ENCODE measurements at regions not wholly inside any gene's neighbourhood (a gene's known extent, or its start where the extent isn't known, plus 50 kb on each side); places are given as distances from the start of the nearest gene placed in this dataset.

- peak; percentile 90 to 95 for TF ChIP-seq EP300 (IDR thresholded peaks at IDR 0.05; ENCODE audit: low read depth in 2 of 2, low read length in 2 of 2)
- TF ChIP-seq EP300 (CRISPR knock-in tag; IDR thresholded peaks at IDR 0.05; ENCODE audit: borderline replicate concordance), result peak; percentile 83
- TF ChIP-seq ZZZ3 (CRISPR knock-in tag; IDR thresholded peaks at IDR 0.05; ENCODE audit: borderline replicate concordance), result no peak
- no peak; the same call in 1 of the 2 replicates for TF ChIP-seq NAIF1 (CRISPR knock-in tag; IDR thresholded peaks at IDR 0.05; ENCODE audit: borderline replicate concordance)
- TF ChIP-seq JDP2 (CRISPR knock-in tag; IDR thresholded peaks at IDR 0.05; ENCODE audit: borderline replicate concordance), result no peak; the same call in 1 of the 2 replicates
- TF ChIP-seq ZSCAN12 (CRISPR knock-in tag; IDR thresholded peaks at IDR 0.05), result no peak
- TF ChIP-seq EHMT2 (IDR thresholded peaks at IDR 0.05; ENCODE audit: borderline replicate concordance, low read depth, low read length), result peak; percentile 49; the same call in 1 of the 2 replicates
- peak; percentile 74 for TF ChIP-seq ASH2L (IDR thresholded peaks at IDR 0.05; ENCODE audit: insufficient read length, low read depth, low read length)
- TF ChIP-seq CSRNP2 (CRISPR knock-in tag; conservative IDR thresholded peaks at IDR 0.05; ENCODE audit: low read depth), result no peak
- TF ChIP-seq TFDP1 (CRISPR knock-in tag; IDR thresholded peaks at IDR 0.05; ENCODE audit: borderline replicate concordance), result no peak
- no peak for TF ChIP-seq HNRNPLL (IDR thresholded peaks at IDR 0.05; ENCODE audit: low read depth, low read length, poor library complexity, severe bottlenecking)
- TF ChIP-seq ETV5 (CRISPR knock-in tag; IDR thresholded peaks at IDR 0.05; ENCODE audit: borderline replicate concordance), result peak; percentile 75
- TF ChIP-seq MLLT10 (CRISPR knock-in tag; IDR thresholded peaks at IDR 0.05), result no peak
- TF ChIP-seq ZNF784 (CRISPR knock-in tag; IDR thresholded peaks at IDR 0.05; ENCODE audit: borderline replicate concordance), result no peak
- TF ChIP-seq SKIL (CRISPR knock-in tag; IDR thresholded peaks at IDR 0.05; ENCODE audit: borderline replicate concordance), result no peak
- TF ChIP-seq, protein P1, sequence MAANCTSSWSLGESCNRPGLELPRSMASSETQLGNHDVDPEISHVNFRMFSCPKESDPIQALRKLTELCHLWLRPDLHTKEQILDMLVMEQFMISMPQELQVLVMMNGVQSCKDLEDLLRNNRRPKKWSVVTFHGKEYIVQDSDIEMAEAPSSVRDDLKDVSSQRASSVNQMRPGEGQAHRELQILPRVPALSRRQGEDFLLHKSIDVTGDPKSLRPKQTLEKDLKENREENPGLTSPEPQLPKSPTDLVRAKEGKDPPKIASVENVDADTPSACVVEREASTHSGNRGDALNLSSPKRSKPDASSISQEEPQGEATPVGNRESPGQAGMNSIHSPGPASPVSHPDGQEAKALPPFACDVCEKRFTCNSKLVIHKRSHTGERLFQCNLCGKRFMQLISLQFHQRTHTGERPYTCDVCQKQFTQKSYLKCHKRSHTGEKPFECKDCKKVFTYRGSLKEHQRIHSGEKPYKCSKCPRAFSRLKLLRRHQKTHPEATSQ (CRISPR knock-in tag; IDR thresholded peaks at IDR 0.05; ENCODE audit: borderline replicate concordance), result no peak
- TF ChIP-seq ZNF567 (CRISPR knock-in tag; IDR thresholded peaks at IDR 0.05; ENCODE audit: borderline replicate concordance), result no peak
- peak; percentile 94 for TF ChIP-seq NFIC (IDR thresholded peaks at IDR 0.05; ENCODE audit: low read length)
- TF ChIP-seq CC2D1A (CRISPR knock-in tag; IDR thresholded peaks at IDR 0.05), result no peak
- TF ChIP-seq ZNF362 (CRISPR knock-in tag; IDR thresholded peaks at IDR 0.05; ENCODE audit: borderline replicate concordance), result no peak; the same call in 1 of the 2 replicates
These were observed 124.7 kb upstream of the MAX start (continued) for GRCh38 chr14:65226824-65227604.
